ENCODE measurements at regions not wholly inside any gene's neighbourhood (a gene's known extent, or its start where the extent isn't known, plus 50 kb on each side); places are given as distances from the start of the nearest gene placed in this dataset.

DNA sequence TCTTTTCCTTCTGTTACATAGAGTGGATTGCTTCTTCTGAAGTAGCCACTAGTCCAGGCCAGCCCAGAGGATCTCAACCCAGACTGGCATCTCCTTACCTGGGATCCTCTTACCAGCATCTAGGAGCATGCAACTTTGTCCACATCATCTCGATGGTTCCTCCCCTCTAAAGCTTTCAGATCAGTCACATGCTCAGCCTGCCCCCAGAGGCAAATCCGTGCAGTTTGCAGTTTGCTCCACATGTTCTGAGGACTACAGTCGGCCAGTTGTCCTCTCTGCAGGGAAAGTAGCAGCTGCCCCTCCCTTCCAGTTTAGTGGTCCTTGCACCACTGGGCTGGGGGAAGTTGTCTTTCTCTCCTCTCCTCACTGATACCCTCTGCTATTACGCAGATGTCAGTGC, 259.8 kb upstream of the APCDD1 start:
- FAIRE-seq (no peak), DNase-seq (ENCODE audit: extremely low spot score, insufficient read length, low read depth) (no peak)

DNA sequence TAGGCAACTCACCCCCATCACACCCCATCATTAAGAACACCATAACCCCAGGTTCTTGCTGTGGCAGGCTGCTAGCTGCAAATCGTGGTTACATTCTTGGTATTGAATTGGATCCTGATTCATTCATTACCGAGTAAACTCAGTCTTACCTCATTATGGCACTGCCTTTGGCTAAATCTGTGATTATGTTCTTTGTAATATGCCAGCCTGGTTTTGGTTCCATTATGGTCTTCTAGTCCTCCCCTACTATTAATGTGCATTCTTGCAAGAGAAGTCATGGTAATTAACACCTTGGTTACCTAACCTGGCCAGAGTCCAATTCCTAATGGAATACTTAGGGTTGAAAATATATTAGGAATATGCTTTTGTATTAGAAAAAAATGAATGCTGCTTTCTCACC, 258.9 kb upstream of the APCDD1 start:
- DNase-seq (ENCODE audit: extremely low spot score, insufficient read length, low read depth) (no peak), FAIRE-seq (no peak)

DNA sequence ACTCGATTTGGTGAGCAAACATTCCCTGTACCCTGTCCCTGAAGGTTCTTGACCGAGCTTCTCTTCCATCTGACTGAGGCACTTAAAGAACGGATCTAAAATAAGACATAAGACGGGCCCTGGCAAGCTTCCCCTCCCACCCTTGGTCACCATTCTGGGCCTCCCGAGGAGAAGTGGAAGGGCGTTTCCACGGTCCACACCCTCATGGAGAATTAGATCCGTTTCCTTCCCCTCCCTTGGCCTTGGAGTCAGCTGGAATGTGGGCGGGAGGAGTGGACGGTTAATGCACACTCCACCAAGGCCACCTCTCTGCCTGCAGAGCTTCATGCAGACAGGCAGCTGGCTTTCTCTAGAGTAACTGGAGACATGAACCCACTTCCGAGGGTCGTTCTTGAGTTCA, 257.3 kb upstream of the APCDD1 start:
- DNase-seq (ENCODE audit: extremely low spot score, insufficient read length, low read depth) (no peak), FAIRE-seq (no peak)

DNA sequence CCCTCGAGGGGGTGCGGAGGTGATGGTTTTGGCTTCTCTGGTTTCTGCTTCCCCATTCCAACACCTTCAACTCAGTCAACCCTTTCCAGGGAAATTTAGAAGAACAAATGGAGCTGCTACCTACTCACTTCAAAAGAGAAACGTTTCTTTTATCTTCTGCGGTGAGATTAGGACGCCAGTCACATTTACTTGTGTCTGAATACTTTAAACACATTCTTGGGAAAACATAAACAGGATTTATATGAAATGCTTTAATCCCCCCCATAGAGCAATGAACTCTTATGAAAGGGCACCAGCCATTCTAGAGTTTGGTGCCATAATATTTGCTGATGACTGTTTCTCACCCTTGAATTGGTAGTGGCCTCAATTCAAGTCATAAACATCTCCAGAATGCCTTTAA, 253.2 kb upstream of the APCDD1 start:
- FAIRE-seq: no peak
- DNase-seq (ENCODE audit: extremely low spot score, insufficient read length, low read depth): no peak

DNA sequence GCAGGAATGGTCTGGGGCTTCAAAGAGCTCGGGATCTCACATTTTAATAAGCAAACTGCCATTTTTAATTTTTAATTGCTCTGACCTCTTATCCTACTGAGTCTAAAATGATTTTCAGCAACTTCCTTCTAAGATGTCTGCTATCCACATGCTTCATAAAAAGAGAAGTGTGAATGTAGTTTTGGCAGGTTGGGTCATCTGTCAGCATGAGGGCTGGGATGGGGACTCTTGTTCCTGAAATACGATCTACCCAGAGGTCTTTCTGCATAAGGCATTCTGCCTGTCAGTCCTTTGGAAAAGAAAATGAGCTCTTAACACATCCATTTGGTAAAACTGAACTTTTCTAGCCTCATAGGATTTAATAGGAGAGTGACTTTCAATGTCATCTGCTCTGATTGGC, 252.8 kb upstream of the APCDD1 start:
- DNase-seq (ENCODE audit: extremely low spot score, insufficient read length, low read depth) (no peak), FAIRE-seq (no peak)

DNA sequence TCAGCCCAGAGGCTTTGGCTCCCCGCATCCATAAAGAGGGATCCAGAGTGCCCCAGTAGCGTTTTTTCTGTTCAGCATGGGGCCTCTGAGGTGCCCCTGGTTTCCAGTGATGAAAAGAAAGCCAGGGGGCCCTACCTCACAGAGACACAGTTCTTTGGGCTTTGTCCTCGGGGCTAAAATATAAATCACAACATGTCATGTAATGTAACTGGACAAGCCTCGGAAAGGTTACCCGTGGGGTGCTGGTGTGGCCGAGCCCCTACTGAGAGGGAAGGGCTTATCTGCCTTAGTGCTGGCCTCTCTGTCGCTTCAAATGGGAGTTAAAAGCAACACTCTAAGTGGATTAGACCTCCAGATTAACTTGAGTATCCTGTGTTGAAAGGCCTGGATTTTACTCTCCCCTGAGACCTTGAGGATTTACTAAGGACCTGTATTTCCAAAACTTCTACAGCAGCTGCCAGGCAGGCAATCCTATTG, 251.6 kb upstream of the APCDD1 start:
- FAIRE-seq: no peak

DNA sequence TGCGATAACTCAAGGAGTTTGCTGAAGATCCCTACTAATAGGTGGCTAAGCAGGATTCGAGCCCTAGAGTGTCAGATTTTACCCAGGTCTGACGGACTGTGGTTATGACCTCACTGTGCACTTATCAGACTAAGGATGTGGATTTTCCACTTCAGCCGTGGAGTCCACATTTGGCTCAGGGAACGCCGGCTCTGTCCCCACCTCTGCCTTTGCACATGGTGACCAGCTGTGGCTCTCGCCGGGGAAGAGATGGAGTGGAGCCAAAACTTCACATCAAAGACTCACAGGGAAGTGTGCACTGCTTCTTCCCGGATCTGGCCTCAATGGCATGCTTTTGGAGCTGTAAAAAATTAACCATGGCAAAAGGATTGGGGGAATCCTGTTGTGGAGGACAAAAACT, 249.3 kb upstream of the APCDD1 start:
- no peak for DNase-seq (ENCODE audit: extremely low spot score, insufficient read length, low read depth)
- no peak for FAIRE-seq

More for the DNA sequence above, 251.6 kb upstream of the APCDD1 start:
- DNase-seq (ENCODE audit: extremely low spot score, insufficient read length, low read depth): no peak

DNA sequence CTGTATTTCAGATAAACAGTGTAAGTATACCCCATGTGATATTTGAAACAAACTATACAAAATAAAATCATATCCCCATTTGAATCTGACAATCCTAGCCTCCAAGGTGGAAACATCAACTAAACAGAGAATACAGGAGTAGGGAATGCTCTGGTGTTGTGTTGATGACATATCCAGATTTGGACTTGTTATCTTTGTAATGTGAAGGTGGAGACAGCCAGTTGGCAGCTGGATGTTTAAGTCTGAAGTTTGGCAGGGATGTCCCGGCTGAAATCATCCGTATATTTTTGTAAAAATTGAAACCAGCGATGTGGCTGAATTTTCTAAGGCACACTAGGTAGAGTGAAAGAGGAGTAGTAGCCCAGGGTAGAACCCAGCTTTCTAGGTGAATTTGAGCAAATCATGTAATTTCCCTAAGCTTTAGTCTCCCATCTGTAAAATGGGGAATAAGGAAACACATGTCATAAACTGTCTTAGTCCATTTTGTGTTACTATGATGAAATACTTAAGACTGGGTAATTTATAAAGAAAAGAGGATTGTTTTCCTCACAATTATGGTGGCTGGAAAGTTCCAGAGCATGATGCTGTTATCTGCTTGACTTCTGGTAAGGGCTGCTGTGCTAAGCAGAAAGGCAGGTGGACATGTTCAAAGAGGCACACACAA, 246.6 kb upstream of the APCDD1 start:
- DNase-seq (ENCODE audit: extremely low spot score, insufficient read length, low read depth): no peak
- FAIRE-seq: no peak

DNA sequence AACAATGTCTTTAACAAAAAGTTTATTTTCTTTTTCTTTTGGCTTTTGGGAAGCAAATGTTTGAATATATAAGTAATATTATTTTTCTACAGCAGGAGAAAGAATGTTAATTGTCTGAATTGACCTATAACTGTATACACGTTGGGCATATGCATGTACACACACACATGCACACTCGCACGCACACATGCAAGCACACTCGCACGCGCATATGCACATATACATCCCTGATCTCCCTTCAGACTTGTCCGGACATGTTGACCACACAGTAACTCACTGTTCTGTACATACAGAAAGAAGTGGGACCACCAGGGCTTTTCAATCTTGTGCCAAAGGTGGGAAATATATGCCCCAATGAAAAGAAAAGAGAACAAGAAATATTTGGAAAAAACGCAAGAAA, 245.1 kb upstream of the APCDD1 start:
- DNase-seq (ENCODE audit: extremely low spot score, insufficient read length, low read depth): no peak
- no peak for FAIRE-seq

DNA sequence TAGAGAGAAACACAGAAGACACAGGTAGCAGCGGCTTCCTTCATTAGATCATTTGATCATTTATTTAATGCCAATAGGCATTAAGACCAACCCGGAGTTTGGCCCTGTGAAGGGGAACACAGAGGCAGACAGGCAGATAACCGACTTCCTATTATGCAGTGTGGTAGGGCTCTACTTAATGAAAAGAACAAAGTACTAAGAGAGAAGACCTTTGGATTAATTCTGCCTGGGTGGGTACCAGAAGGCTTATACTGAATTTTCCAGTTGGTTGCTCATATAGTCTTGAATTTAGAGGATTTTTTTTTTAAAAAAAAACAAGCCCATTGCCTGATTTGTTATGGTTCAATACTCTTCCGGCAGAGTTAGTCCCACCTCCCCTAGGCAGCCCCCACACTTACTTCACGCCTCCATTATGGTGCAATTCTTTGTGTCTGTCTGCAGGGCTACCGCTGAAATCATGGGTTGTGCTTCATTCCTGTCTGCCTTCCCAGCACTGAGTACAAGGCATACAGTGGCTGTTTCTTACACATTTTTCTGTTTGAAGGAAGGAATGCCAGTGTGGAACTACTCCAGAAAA, 244.3 kb upstream of the APCDD1 start:
- DNase-seq (ENCODE audit: extremely low spot score, insufficient read length, low read depth): no peak

DNA sequence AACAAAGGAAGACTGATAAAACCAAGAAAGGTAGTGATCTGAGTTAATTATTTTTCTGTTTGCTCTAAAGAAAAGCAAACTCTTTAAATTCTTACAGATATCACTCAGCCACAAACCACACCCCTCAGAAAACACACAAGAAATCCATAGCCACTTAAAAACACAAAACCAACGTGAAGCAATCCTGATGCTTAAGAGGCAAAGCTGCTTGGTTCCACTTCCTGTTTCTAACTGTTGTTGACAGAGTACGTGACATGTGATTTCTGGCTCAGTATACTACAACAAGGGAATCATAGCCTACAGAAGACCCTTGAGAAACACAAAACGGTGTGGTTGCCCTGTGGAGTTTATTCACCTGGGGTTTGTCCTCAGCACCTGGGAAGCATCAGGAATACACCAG, 240.9 kb upstream of the APCDD1 start:
- FAIRE-seq (peak; percentile 56), DNase-seq (ENCODE audit: extremely low spot score, insufficient read length, low read depth) (no peak)

More for the DNA sequence above, 244.3 kb upstream of the APCDD1 start:
- no peak for FAIRE-seq

DNA sequence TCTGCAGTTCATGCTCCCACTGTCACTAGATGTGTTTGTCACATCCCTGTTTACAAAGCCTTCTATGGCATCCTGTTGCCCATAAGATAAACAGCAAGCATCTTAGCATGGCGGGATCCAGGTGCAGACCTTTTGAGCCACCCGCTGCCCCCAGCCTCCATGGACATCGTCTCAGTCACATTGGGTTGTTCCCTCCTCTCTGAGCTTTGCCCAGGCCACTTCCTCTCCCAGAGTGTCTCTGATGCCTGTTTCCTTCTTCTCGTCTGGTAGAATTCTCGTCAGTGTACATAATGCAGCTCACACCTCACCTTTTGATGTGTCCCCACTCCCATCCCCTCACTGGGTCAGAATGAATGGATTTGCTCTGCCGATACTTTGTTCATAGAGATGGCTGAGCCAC, 239.0 kb upstream of the APCDD1 start:
- FAIRE-seq: no peak
- no peak for DNase-seq (ENCODE audit: extremely low spot score, insufficient read length, low read depth)

DNA sequence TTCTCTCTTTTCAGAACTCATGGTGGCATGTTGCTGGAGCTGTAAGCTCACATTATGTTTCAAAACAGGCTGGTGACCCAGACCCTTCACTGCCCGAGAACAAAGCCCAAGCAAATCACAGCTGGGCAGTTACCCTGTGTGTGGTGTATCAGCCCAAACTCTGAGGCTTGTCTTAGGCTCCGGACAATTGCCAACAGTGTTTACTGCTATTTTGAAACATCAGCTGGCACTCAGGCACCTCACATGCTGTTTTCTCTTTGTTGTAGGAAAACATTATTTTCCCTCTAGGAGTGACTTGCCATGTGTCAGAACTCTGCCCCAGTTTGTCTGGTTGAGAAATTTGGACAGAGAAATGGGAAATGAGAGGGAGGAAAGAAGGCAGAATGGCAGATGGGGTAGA, 237.6 kb upstream of the APCDD1 start:
- no peak for DNase-seq (ENCODE audit: extremely low spot score, insufficient read length, low read depth)
- no peak for FAIRE-seq

DNA sequence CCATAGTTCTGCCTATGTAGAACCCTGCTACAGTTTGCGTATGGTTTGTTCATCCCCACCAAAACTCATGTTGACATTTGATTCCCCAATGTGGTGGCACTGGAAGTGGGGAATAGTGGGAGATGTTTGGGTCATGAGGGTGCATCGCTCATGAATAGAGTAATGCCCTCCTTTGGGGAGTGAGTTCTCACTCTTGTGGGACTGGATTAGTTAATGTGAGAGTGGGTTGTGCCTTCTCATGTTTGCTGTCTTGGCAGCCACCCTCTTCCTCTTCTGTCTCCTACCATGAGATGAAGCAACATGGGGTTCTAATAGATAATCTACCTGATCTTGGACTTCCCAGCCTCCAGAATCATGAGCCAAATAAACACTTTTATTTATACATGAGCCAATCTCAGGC, 237.2 kb upstream of the APCDD1 start:
- FAIRE-seq (no peak), DNase-seq (ENCODE audit: extremely low spot score, insufficient read length, low read depth) (no peak)

DNA sequence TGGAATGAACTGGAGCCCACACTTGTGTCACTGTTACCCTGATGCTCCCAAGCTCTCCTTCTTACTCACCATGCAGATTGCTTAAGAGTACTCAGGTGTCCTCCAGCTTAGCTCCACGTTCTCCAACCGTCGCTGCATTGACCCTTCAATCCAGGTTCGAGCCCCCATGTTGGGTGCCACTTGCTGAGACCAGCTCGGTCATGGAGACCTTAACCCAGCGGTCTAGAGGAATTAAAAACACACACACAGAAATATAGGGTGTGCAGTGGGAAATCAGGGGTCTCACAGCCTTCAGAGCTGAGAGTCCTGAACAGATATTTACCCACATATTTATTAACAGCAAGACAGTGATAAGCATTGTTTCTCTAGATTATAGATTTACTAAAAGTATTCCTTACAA, 229.1 kb upstream of the APCDD1 start:
- FAIRE-seq (no peak), DNase-seq (ENCODE audit: extremely low spot score, insufficient read length, low read depth) (no peak)

DNA sequence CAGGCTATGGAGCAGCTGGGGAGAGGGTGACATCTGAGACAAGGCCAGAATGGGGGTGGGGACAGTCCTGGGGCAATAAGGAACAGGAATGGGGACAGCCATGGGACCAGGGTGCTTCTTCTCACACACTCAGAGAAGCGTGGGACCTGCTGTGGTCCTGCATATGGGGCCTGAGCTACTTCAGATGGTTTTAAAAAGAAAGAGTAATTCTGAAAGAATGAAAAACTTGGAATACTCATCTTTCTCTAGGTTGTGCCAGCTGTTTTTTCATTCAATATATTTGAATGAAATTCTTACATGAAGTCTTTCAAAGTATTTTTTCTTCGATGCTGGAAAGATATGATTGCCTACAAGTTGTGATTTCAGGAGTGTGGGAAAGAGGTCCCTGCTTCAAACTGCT, 227.5 kb upstream of the APCDD1 start:
- no peak for FAIRE-seq

DNA sequence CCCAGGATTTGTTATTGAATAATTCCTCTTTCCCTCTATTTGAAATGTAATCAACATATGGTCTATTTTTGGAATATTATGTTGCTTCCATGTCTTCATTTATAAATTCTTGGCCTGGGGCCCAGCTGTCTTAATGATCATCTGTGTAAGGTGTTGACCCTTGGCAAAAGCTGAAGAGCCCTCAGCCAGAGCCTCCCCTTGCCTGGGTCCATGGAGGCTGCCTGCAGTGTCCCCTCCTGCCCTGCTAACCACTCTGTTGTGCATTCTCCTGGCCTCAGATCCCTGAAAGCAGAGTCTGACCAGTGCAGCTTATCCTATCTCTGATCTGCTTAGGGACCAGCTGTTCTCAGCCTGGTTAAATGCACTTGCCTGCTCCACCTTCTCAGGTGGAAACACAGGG, 226.1 kb upstream of the APCDD1 start:
- DNase-seq (ENCODE audit: extremely low spot score, insufficient read length, low read depth) (no peak), FAIRE-seq (no peak)

More for the DNA sequence above, 227.5 kb upstream of the APCDD1 start:
- DNase-seq (ENCODE audit: extremely low spot score, insufficient read length, low read depth): no peak

DNA sequence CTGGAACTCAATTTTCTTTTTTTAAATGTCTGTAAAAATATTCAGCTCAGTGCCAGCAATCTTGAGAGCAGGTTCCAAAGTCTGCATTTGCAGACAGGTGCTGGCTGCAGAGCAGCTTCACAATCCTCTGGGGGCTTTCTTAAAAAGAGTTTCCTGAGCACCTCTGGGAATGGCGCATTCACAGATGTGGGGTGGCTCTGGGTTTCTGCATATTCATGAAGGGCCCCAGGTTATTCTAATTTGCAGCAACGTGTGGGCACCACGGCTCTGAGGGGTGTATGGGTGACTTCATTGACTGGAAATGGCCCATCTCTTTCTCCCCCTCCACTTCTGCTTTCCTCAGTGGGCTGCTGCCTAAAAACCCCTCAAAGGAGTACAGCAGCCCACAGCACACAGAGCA, 225.0 kb upstream of the APCDD1 start:
- DNase-seq (ENCODE audit: extremely low spot score, insufficient read length, low read depth): no peak
- no peak for FAIRE-seq

DNA sequence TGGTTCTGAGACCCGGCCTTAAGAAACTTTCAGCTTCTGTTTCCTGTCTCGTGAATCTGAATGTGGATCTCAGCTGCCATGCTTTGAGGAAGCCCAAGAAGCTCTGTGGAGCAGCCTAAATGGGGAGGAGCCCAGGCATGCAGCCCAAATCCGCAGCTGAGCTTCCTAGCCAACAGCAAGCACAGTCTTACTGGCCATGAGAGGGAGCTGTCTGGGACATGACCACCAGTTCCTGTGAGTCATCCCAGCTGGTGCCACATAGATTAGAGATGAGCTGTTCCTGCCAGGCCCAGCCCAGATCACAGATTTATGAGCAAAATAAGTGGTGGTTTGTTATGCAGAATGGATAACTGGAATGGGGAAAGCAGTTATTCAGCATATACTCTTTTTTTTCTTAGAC, 224.4 kb upstream of the APCDD1 start:
- DNase-seq (ENCODE audit: extremely low spot score, insufficient read length, low read depth) (no peak), FAIRE-seq (no peak)

DNA sequence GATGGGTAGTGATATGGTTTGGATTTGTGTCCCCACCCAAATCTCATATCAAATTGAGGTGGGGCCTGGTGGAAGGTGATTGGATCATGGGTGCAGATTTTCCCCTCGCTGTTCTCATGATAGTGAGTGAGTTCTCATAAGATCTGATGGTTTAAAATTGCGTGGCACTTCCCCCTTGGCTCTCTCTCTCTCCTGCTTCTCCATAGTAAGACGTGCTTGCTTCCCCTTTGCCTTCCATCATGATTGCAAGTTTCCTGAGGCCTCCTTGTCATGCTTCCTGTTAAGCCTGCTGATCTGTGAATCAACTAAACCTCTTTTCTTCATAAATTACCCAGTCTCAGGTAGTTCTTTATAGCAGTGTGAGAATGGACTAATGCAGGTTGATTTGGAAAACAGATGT, 223.2 kb upstream of the APCDD1 start:
- no peak for FAIRE-seq
- DNase-seq (ENCODE audit: extremely low spot score, insufficient read length, low read depth): no peak

DNA sequence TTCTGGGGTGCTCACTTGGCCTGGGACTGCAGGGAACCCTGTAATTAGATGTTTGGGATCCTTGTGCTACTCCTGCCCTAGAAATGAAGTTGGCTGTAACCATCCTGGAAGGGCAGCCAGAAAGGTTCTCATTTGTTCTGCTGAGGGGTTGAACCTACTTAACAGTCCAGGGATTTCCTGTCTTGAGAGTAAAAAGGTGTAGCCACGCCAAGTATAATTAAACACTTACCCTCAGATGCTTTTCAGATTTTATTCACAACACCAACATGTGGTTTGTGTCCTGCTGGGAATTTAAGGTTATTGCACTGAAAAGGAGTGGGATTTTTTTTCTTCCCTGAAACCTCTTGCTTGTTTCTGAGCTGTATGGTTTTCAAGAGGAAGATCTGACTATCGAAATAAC, 222.4 kb upstream of the APCDD1 start:
- no peak for DNase-seq (ENCODE audit: extremely low spot score, insufficient read length, low read depth)
- FAIRE-seq: no peak
